ENCODE measurements at regions not wholly inside any gene's neighbourhood (a gene's known extent, or its start where the extent isn't known, plus 50 kb on each side); places are given as distances from the start of the nearest gene placed in this dataset.
A peak's percentile ranks its signal among the peaks of the same experiment; 100 is the strongest.
"Not testable (repeated sequence)": the region's sequence is repeated elsewhere in the genome, so short reads cannot be mapped to it uniquely, and the experiment has no call there.

GRCh38 chr17:13885550-13885949, 183.8 kb upstream of the COX10 start:
- Histone ChIP-seq H3K9me3 (ENCODE audit: control insufficient read depth in 2 of 3, low read length in 3 of 3) (no peaks in the 10 kb centered on the region), H3K27me3 (ENCODE audit: control insufficient read depth in 2 of 2, insufficient read depth in 2 of 2, low read length in 2 of 2) (no peaks in the 10 kb centered on the region), H3K36me3 (ENCODE audit: control insufficient read depth in 2 of 3, insufficient read depth in 3 of 3, low read length in 3 of 3) (no peaks in the 10 kb centered on the region), H3K4me3 (ENCODE audit: low read length) (no peak overlapping the region), H3K27ac (ENCODE audit: low read depth, low read length) (no peak overlapping the region), H3K4me1 (ENCODE audit: control insufficient read depth in 2 of 2, insufficient read depth in 2 of 2, low read length in 2 of 2) (no peaks in the 10 kb centered on the region)
- Mint-ChIP-seq H3K9me3 (peaks cover 0 to 6% (median 0%) of the 10 kb centered on the region in 11 donors), H3K36me3 (peaks cover 0 to 18% (median 4%) of the 10 kb centered on the region in 5 donors), H3K4me1 (no peaks in the 10 kb centered on the region), H3K4me3 (no peak overlapping the region), H3K27ac (no peak overlapping the region), H3K27me3 (no peaks in the 10 kb centered on the region)
- POLR2A ChIA-PET, result no interaction called here
- DNase-seq (no peak), ATAC-seq (no peak)
- CTCF ChIA-PET, result interaction anchor here (1.3 kb wide), 1 partner anchor 1040 kb away, joined by 3 read pairs; no protein-coding TSS in a partner anchor
- intact Hi-C loops (cut with micrococcal nuclease), result no loop called here

GRCh38 chr17:13885953-13886889, 183.1 kb upstream of the COX10 start:
- ChIA-PET POLR2A (no interaction called here), CTCF (no interaction called here)
- H3K27ac ChIP-seq (ENCODE audit: low read depth, low read length), result no peak overlapping the region
- DNase-seq (no peak), ATAC-seq (no peak)
- H3K36me3 Mint-ChIP-seq, result peaks cover 0 to 18% (median 3%) of the 10 kb centered on the region in 5 donors
- no peaks in the 10 kb centered on the region for H3K4me1 ChIP-seq (ENCODE audit: control insufficient read depth in 2 of 2, insufficient read depth in 2 of 2, low read length in 2 of 2)
- no peak overlapping the region for H3K4me3 Mint-ChIP-seq
- peaks cover 0 to 6% (median 0%) of the 10 kb centered on the region in 11 donors for H3K9me3 Mint-ChIP-seq
- intact Hi-C loops (cut with micrococcal nuclease), result no loop called here
- no peaks in the 10 kb centered on the region for H3K4me1 Mint-ChIP-seq
- no peaks in the 10 kb centered on the region for H3K27me3 ChIP-seq (ENCODE audit: control insufficient read depth in 2 of 2, insufficient read depth in 2 of 2, low read length in 2 of 2)
- no peak overlapping the region for H3K4me3 ChIP-seq (ENCODE audit: low read length)
- H3K27ac Mint-ChIP-seq, result no peak overlapping the region
- no peaks in the 10 kb centered on the region for H3K27me3 Mint-ChIP-seq
- no peaks in the 10 kb centered on the region for H3K36me3 ChIP-seq (ENCODE audit: control insufficient read depth in 2 of 3, insufficient read depth in 3 of 3, low read length in 3 of 3)
- no peaks in the 10 kb centered on the region for H3K9me3 ChIP-seq (ENCODE audit: control insufficient read depth in 2 of 3, low read length in 3 of 3)

GRCh38 chr17:13888056-13888609, 181.2 kb upstream of the COX10 start:
- no peak overlapping the region for H3K27ac ChIP-seq (ENCODE audit: low read depth, low read length)
- CTCF ChIA-PET, result no interaction called here
- H3K9me3 Mint-ChIP-seq, result peaks cover 0 to 1% (median 0%) of the 10 kb centered on the region in 11 donors
- POLR2A ChIA-PET, result no interaction called here
- H3K4me1 ChIP-seq (ENCODE audit: control insufficient read depth in 2 of 2, insufficient read depth in 2 of 2, low read length in 2 of 2), result no peaks in the 10 kb centered on the region
- no peak for DNase-seq
- no peak overlapping the region for H3K27ac Mint-ChIP-seq
- no peaks in the 10 kb centered on the region for H3K27me3 Mint-ChIP-seq
- H3K4me1 Mint-ChIP-seq, result no peaks in the 10 kb centered on the region
- intact Hi-C loops (cut with micrococcal nuclease), result no loop called here
- peaks cover 0 to 6% (median 0%) of the 10 kb centered on the region in 5 donors for H3K36me3 Mint-ChIP-seq
- no peaks in the 10 kb centered on the region for H3K27me3 ChIP-seq (ENCODE audit: control insufficient read depth in 2 of 2, insufficient read depth in 2 of 2, low read length in 2 of 2)
- H3K4me3 ChIP-seq (ENCODE audit: low read length), result no peak overlapping the region
- no peak overlapping the region for H3K4me3 Mint-ChIP-seq
- H3K36me3 ChIP-seq (ENCODE audit: control insufficient read depth in 2 of 3, insufficient read depth in 3 of 3, low read length in 3 of 3), result no peaks in the 10 kb centered on the region
- no peaks in the 10 kb centered on the region for H3K9me3 ChIP-seq (ENCODE audit: control insufficient read depth in 2 of 3, low read length in 3 of 3)
- ATAC-seq, result no peak

GRCh38 chr17:13908971-13909370, 160.3 kb upstream of the COX10 start:
- H3K4me3 Mint-ChIP-seq; intact Hi-C loops (cut with micrococcal nuclease); H3K27ac ChIP-seq (ENCODE audit: low read depth, low read length); H3K27me3 Mint-ChIP-seq; POLR2A ChIA-PET; H3K4me3 ChIP-seq (ENCODE audit: low read length); H3K36me3 ChIP-seq (ENCODE audit: control insufficient read depth in 2 of 3, insufficient read depth in 3 of 3, low read length in 3 of 3); CTCF ChIA-PET; H3K9me3 Mint-ChIP-seq; H3K27ac Mint-ChIP-seq; ATAC-seq; DNase-seq; H3K4me1 ChIP-seq (ENCODE audit: control insufficient read depth in 2 of 2, insufficient read depth in 2 of 2, low read length in 2 of 2); H3K4me1 Mint-ChIP-seq; H3K9me3 ChIP-seq (ENCODE audit: control insufficient read depth in 2 of 3, low read length in 3 of 3); H3K27me3 ChIP-seq (ENCODE audit: control insufficient read depth in 2 of 2, insufficient read depth in 2 of 2, low read length in 2 of 2): not testable (repeated sequence)
- peaks cover 0 to 13% (median 4%) of the 10 kb centered on the region in 5 donors for H3K36me3 Mint-ChIP-seq

GRCh38 chr17:13909901-13910519, 159.3 kb upstream of the COX10 start:
- CTCF ChIA-PET, result no interaction called here
- POLR2A ChIA-PET, result no interaction called here
- Mint-ChIP-seq H3K4me1 (no peaks in the 10 kb centered on the region), H3K9me3 (peaks cover 0 to 9% (median 0%) of the 10 kb centered on the region in 11 donors), H3K36me3 (peaks cover 0 to 13% (median 4%) of the 10 kb centered on the region in 5 donors), H3K4me3 (no peak overlapping the region), H3K27me3 (no peaks in the 10 kb centered on the region), H3K27ac (no peak overlapping the region)
- Histone ChIP-seq H3K4me1 (ENCODE audit: control insufficient read depth in 2 of 2, insufficient read depth in 2 of 2, low read length in 2 of 2) (no peaks in the 10 kb centered on the region), H3K36me3 (ENCODE audit: control insufficient read depth in 2 of 3, insufficient read depth in 3 of 3, low read length in 3 of 3) (no peaks in the 10 kb centered on the region), H3K27ac (ENCODE audit: low read depth, low read length) (no peak overlapping the region), H3K27me3 (ENCODE audit: control insufficient read depth in 2 of 2, insufficient read depth in 2 of 2, low read length in 2 of 2) (no peaks in the 10 kb centered on the region), H3K4me3 (ENCODE audit: low read length) (no peak overlapping the region), H3K9me3 (ENCODE audit: control insufficient read depth in 2 of 3, low read length in 3 of 3) (no peaks in the 10 kb centered on the region)
- ATAC-seq (no peak), DNase-seq (no peak)
- intact Hi-C loops (cut with micrococcal nuclease), result no loop called here

- POLR2A ChIA-PET, result no interaction called here
- Mint-ChIP-seq H3K27me3 (no peaks in the 10 kb centered on the region), H3K27ac (no peak overlapping the region), H3K4me1 (peaks cover 0 to 5% (median 0%) of the 10 kb centered on the region in 7 donors), H3K36me3 (peaks cover 0 to 6% (median 3%) of the 10 kb centered on the region in 5 donors), H3K4me3 (no peak overlapping the region), H3K9me3 (peaks cover 0 to 9% (median 0%) of the 10 kb centered on the region in 11 donors)
- CTCF ChIA-PET, result no interaction called here
- intact Hi-C loops (cut with micrococcal nuclease), result no loop called here
- Histone ChIP-seq H3K27ac (ENCODE audit: low read depth, low read length) (no peak overlapping the region), H3K27me3 (ENCODE audit: control insufficient read depth in 2 of 2, insufficient read depth in 2 of 2, low read length in 2 of 2) (no peaks in the 10 kb centered on the region), H3K9me3 (ENCODE audit: control insufficient read depth in 2 of 3, low read length in 3 of 3) (no peaks in the 10 kb centered on the region), H3K4me1 (ENCODE audit: control insufficient read depth in 2 of 2, insufficient read depth in 2 of 2, low read length in 2 of 2) (peaks cover 0 to 3% of the 10 kb centered on the region in 2 donors), H3K4me3 (ENCODE audit: low read length) (no peak overlapping the region), H3K36me3 (ENCODE audit: control insufficient read depth in 2 of 3, insufficient read depth in 3 of 3, low read length in 3 of 3) (no peaks in the 10 kb centered on the region)
- ATAC-seq (peak; percentile 60), DNase-seq (no peak)
Measured at GRCh38 chr17:13917634-13918033, 151.7 kb upstream of the COX10 start.

All from naive thymus-derived CD4-positive, alpha-beta T cell (primary cell).